ENCODE measurements at regions not wholly inside any gene's neighbourhood (a gene's known extent, or its start where the extent isn't known, plus 50 kb on each side); places are given as distances from the start of the nearest gene placed in this dataset.

DNA sequence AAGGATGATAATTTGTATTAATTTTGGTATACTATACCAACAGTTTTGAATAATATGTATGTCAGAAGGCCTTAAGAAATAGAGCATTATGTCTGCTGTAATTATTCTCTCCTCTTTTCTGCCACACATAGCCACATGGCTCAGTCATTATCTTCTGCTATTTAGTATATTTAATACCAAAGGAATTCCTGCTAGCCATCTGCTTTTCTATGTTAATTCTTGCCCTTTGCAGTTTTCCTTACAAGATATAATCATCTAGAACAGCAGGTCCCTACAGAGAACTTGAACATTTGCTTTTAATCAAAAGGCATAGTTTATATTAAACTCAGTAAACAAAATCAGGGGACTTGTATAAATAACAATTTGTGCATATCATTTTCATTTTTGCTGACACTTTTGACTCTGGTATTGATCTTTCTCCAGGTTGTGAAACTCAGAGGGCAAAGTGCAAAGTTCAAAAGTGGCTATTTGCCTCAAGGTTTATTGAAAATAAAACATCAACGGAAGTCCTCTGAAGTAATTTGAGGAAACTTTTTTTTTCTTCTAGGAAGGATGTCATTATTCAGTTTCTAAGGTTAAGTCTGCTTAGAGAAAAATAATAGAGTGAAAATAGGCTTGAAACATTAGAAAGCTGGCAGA, 702.0 kb downstream of the KCNJ2 start:
- TF ChIP-seq, protein P1, sequence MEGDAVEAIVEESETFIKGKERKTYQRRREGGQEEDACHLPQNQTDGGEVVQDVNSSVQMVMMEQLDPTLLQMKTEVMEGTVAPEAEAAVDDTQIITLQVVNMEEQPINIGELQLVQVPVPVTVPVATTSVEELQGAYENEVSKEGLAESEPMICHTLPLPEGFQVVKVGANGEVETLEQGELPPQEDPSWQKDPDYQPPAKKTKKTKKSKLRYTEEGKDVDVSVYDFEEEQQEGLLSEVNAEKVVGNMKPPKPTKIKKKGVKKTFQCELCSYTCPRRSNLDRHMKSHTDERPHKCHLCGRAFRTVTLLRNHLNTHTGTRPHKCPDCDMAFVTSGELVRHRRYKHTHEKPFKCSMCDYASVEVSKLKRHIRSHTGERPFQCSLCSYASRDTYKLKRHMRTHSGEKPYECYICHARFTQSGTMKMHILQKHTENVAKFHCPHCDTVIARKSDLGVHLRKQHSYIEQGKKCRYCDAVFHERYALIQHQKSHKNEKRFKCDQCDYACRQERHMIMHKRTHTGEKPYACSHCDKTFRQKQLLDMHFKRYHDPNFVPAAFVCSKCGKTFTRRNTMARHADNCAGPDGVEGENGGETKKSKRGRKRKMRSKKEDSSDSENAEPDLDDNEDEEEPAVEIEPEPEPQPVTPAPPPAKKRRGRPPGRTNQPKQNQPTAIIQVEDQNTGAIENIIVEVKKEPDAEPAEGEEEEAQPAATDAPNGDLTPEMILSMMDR (IDR thresholded peaks at IDR 0.05; ENCODE audit: poor library complexity), result no peak
- no peak for TF ChIP-seq EZH2 (IDR thresholded peaks at IDR 0.05; ENCODE audit: borderline replicate concordance)

Measured in hepatocyte (in vitro differentiated cells).